GM08714 (cell line): ENCODE measurements at regions not wholly inside any gene's neighbourhood (a gene's known extent, or its start where the extent isn't known, plus 50 kb on each side); places are given as distances from the start of the nearest gene placed in this dataset.

ENCODE experiments used
- H3K4me3 ChIP-seq: fragments of 200-500 bp; sonication (Bioruptor generic); 2 replicates; pipeline ENCODE4 v1.5.1; 2014; ENCODE audit warnings: mild to moderate bottlenecking, low read length, inconsistent platforms
- ZNF274 ChIP-seq: IDR thresholded peaks from 2 replicates; pipeline ENCODE4 v1.6.1; 2012; ENCODE audit warnings: mild to moderate bottlenecking, low read depth, low read length

DNA sequence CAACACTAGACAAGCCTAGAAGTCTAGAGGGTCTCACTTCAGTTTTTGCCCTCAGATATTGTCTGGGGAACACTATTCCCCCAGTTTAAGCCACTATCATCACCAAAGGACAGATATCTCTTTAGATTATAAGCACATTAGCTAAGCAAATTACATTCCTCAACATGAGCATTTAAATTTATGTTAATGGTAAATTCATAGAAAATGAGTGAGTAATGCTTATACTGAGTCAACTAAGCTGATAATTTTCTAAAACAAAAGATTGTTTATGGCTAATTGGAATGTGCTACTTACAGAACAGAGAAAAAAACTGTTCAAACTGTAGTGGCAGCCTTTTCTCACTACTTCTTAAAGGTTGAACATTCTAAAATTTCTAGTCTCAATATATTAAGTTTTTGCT is 290.2 kb downstream of the SLITRK1 start:
- no peak overlapping the region for H3K4me3 ChIP-seq
- TF ChIP-seq ZNF274: no peak

- no peak overlapping the region for H3K4me3 ChIP-seq
- TF ChIP-seq ZNF274: no peak
These were observed 292.5 kb downstream of the SLITRK1 start for GRCh38 chr13:83589814-83590213.

DNA sequence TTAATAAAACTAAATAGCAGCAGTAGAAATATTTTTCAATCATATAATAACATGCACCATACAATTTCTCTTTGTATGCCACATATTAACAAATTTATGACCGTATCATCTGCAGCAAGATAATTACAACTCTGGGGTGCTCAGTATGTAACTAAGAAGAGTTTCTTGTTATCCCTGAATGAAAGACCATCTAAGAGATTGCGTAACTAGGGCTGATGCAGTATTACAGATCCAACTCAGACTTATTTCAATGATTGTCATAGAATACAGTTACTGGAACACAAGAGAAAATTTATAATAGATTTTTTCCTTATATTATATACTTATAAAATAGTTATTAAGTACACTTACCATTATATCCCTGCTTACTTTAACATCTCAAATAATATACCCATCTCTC is 305.1 kb downstream of the SLITRK1 start:
- TF ChIP-seq ZNF274: no peak
- no peak overlapping the region for H3K4me3 ChIP-seq

DNA sequence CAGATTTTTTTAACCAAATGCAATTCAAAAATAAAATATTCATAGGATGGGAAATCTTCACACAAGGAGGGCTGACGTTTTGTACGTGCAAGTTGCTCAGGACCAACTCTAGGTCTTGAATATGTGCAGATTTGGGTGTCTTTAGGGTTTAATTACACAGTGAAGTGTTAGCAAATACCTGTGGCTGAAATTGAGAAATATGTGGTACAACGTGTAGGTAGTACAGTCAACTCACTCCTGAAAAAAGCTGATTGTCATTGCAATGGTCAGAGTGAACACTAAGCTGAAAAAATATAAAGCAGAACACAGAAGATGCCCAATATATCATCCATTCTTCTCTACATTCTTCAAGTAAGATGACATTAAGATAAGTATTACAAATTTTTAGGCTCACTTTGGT is 314.3 kb downstream of the SLITRK1 start:
- no peak overlapping the region for H3K4me3 ChIP-seq
- no peak for TF ChIP-seq ZNF274

- H3K4me3 ChIP-seq: no peak overlapping the region
- no peak for TF ChIP-seq ZNF274
These were observed 318.8 kb downstream of the SLITRK1 start for GRCh38 chr13:83563499-83563898.

DNA sequence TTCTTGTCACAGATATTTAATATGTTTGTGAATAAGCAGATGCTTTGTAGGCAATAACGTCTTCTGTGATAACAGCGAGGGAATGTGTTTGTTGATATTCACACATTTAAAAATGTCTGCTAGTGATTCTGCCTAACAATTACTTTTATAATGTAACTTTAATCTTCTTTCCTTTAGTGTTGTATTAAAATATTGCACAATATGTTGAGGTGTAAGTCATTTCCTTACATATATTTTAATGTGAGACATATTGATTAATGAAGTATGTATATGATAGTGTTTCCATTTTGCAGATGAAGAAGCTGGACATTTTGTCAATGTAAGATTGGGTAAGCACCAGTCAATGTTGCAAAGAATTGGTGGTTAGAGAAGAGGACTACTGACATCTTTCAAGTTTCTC is 324.4 kb downstream of the SLITRK1 start:
- H3K4me3 ChIP-seq: no peak overlapping the region
- TF ChIP-seq ZNF274: no peak

GRCh38 chr13:83549671-83550070 is 332.6 kb downstream of the SLITRK1 start:
- TF ChIP-seq ZNF274: no peak
- no peak overlapping the region for H3K4me3 ChIP-seq

DNA sequence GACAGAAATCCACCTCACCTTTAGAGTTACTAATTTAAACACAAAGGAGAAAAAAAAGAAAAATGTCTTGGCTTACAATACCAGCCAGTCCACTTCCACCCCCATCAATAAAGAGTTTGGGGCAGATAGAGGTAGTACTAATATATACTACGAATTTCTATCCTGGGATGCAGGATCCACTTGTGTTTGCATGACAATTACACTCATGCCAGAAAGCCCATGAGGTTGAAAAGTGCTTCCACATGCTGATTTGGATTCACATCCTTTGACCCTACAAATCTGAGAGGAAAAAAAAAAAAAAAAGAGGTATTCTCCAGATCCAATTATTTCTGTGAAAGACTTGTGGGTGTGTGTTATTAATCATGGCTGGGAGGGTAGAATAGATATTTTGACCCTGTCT is 335.2 kb downstream of the SLITRK1 start:
- no peak for TF ChIP-seq ZNF274
- H3K4me3 ChIP-seq: no peak overlapping the region

DNA sequence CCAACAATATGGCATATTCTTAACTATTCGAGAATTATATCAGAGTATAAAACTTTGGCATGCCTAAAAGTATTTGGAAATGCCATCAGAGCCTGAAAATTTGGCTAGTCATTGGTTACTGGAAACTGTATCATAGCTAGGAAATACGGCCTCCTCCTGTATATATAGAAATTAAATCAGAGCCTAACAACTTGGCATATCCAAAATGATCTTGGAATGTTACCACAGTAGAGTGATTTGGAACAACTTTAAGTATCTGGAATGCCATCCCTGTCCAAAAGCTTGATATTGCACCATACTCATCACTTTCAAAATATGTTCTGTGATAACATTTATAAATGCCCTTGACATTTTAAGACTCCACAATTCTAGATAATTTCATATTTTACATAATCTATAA is 335.8 kb downstream of the SLITRK1 start:
- TF ChIP-seq ZNF274: no peak
- no peak overlapping the region for H3K4me3 ChIP-seq

DNA sequence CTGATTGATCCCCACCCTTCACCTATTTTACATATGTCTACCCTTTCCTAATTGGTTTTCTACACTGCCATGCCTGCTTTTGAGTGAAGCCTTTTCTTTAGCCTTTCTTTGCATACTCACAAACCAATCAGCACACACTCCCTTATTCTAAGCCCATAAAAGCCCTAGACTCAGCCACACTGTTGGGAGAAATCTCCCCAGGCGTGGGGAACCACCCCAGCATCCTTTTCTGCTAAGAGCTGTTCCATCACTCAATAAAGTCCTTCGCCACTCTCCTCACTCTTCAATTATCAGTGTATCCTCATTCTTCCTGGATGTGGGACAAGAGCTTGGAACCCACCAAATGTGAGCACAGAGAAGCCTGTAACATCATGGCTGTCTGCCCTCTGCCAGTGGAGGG is 343.6 kb downstream of the SLITRK1 start:
- TF ChIP-seq ZNF274: no peak
- H3K4me3 ChIP-seq: no peak overlapping the region

GRCh38 chr13:83536941-83537340 is 345.3 kb downstream of the SLITRK1 start:
- TF ChIP-seq ZNF274: no peak
- H3K4me3 ChIP-seq: no peak overlapping the region

GRCh38 chr13:83536153-83536552 is 346.1 kb downstream of the SLITRK1 start:
- TF ChIP-seq ZNF274: no peak
- no peak overlapping the region for H3K4me3 ChIP-seq

- no peak overlapping the region for H3K4me3 ChIP-seq
- no peak for TF ChIP-seq ZNF274
These were observed 349.5 kb downstream of the SLITRK1 start for GRCh38 chr13:83532809-83533208.

DNA sequence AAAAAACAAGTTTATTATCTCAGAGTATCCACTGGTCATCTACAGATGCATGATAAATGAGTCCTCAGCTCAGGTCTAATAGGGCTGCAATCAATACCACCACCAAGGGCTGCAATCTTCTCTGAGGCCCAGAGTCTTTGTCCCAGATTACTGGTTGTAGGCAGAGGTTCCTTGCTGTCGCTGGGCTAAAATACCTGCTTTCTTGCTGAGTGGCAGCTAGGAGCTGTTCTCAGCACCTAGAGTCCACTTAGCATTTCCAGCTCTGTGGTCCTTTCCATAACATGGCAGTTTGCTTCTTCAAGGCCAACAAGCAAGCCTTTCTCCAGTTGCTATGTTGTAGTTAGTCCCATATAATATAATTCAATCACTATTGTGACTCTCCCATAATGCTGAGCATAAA is 351.3 kb downstream of the SLITRK1 start:
- no peak for TF ChIP-seq ZNF274
- no peak overlapping the region for H3K4me3 ChIP-seq

DNA sequence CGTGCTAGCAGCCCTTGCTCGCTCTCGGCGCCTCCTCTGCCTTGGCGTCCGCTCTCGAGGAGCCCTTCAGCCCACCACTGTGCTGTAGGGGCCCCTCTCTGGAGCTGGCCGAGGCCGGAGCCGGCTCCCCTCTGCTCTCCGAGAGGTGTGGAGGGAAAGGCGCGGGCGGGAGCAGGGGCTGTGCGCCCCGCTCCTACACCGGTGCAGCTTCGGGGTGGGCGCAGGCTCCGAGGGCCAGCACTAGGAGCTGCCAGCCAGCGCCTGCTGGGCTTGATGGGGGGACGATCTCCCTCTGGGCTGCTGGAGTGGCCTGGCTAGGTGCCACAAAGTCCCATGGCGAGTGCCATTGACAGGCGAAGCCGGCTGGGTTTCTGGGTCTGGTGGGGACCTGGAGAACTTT is 365.5 kb downstream of the SLITRK1 start:
- no peak overlapping the region for H3K4me3 ChIP-seq
- TF ChIP-seq ZNF274: no peak

GRCh38 chr13:83515268-83516015 is 366.8 kb downstream of the SLITRK1 start:
- no peak for TF ChIP-seq ZNF274

More at GRCh38 chr13:83515268-83516015, 366.8 kb downstream of the SLITRK1 start:
- no peak overlapping the region for H3K4me3 ChIP-seq
